Middle frontal gyrus (tissue), 1 donor: ENCODE measurements at regions not wholly inside any gene's neighbourhood (a gene's known extent, or its start where the extent isn't known, plus 50 kb on each side); places are given as distances from the start of the nearest gene placed in this dataset.

Source experiments
- DNase-seq: peaks from one replicate; pipeline ENCODE4 v3.0.0-alpha.2; 2015; ENCODE audit warnings: low spot score; ENCODE audit errors: extremely low spot score

- DNase-seq: no peak
These were observed 52.5 kb upstream of the CCN2 start for GRCh38 chr6:132003516-132004178.
